OCI-LY1 (cell line): ENCODE measurements at regions not wholly inside any gene's neighbourhood (a gene's known extent, or its start where the extent isn't known, plus 50 kb on each side); places are given as distances from the start of the nearest gene placed in this dataset.

Experiments used
- H2AFZ ChIP-seq: fragments of 200-600 bp; sonication (generic), shearing (Covaris generic); 2 replicates; pipeline ENCODE4 v1.6.0; 2014; ENCODE audit warnings: antibody characterized with exemption, mild to moderate bottlenecking, low read length
- H3F3A ChIP-seq: fragments of 200-600 bp; sonication (generic), shearing (Covaris generic); 2 replicates; pipeline ENCODE4 v1.6.0; 2014; ENCODE audit warnings: mild to moderate bottlenecking, antibody characterized with exemption, low read length, moderate library complexity; ENCODE audit not compliant: insufficient read depth
- H3K27ac ChIP-seq: fragments of 200-600 bp; sonication (generic); 2 replicates; pipeline ENCODE4 v1.5.1; 2014; ENCODE audit warnings: low read length, mixed run types, mild to moderate bottlenecking, low read depth; ENCODE audit not compliant: poor library complexity, severe bottlenecking
- H3K27me3 ChIP-seq: fragments of 200-600 bp; sonication (generic); 2 replicates; pipeline ENCODE4 v1.6.0; 2014; ENCODE audit warnings: antibody characterized with exemption, mild to moderate bottlenecking, low read length, moderate library complexity; ENCODE audit not compliant: insufficient read depth
- H3K36me3 ChIP-seq: fragments of 200-600 bp; sonication (generic); 2 replicates; pipeline ENCODE4 v1.6.1; 2014; ENCODE audit warnings: mild to moderate bottlenecking, antibody characterized with exemption, low read length, moderate library complexity, mixed read lengths; ENCODE audit not compliant: insufficient read depth
- H3K4me1 ChIP-seq: fragments of 200-600 bp; sonication (generic); 2 replicates; pipeline ENCODE4 v1.5.1; 2014; ENCODE audit warnings: mild to moderate bottlenecking, low read length, moderate library complexity; ENCODE audit not compliant: insufficient read depth, severe bottlenecking
- H3K4me2 ChIP-seq: fragments of 200-600 bp; sonication (generic), shearing (Covaris generic); 2 replicates; pipeline ENCODE4 v1.6.1; 2014; ENCODE audit warnings: low read length
- H3K4me3 ChIP-seq: fragments of 200-600 bp; sonication (generic); 2 replicates; pipeline ENCODE4 v1.5.1; 2014; ENCODE audit warnings: low read length, low read depth, mild to moderate bottlenecking, mixed read lengths; ENCODE audit not compliant: poor library complexity, severe bottlenecking
- H3K79me2 ChIP-seq: fragments of 200-600 bp; shearing (Covaris generic); 2 replicates; pipeline ENCODE4 v1.6.1; 2016; ENCODE audit warnings: mixed run types, low read length, mixed read lengths; ENCODE audit not compliant: insufficient read depth
- H3K9ac ChIP-seq: fragments of 200-600 bp; sonication (generic), shearing (Covaris generic); 2 replicates; pipeline ENCODE4 v1.6.1; 2014; ENCODE audit warnings: mild to moderate bottlenecking, low read length, mixed read lengths
- H3K9me2 ChIP-seq: fragments of 200-600 bp; sonication (generic), shearing (Covaris generic); 2 replicates; pipeline ENCODE4 v1.6.1; 2014; ENCODE audit warnings: low read depth, mild to moderate bottlenecking, low read length, mixed read lengths
- H3K9me3 ChIP-seq: fragments of 200-600 bp; shearing (Covaris generic); 2 replicates; pipeline ENCODE4 v1.6.1; 2014; ENCODE audit warnings: low read length, mixed read lengths
- H4K20me1 ChIP-seq: fragments of 200-600 bp; sonication (generic), shearing (Covaris generic); 2 replicates; pipeline ENCODE4 v1.6.0; 2016; ENCODE audit warnings: mild to moderate bottlenecking, low read length; ENCODE audit not compliant: insufficient read depth
- EZH2 ChIP-seq: fragments of 200-600 bp; sonication (generic), shearing (Covaris generic); IDR thresholded peaks from 2 replicates; pipeline ENCODE4 v1.8.0; 2017; ENCODE audit warnings: borderline replicate concordance, mixed run types, mild to moderate bottlenecking, antibody characterized with exemption, low read length, moderate library complexity, mixed read lengths
- TF ChIP-seq, protein P1 (sequence below): fragments of 200-600 bp; sonication (generic), shearing (Covaris generic); IDR thresholded peaks from 2 replicates; pipeline ENCODE4 v1.5.1; 2017; ENCODE audit warnings: mild to moderate bottlenecking, antibody characterized with exemption, low read length, moderate library complexity, mixed read lengths

DNA sequence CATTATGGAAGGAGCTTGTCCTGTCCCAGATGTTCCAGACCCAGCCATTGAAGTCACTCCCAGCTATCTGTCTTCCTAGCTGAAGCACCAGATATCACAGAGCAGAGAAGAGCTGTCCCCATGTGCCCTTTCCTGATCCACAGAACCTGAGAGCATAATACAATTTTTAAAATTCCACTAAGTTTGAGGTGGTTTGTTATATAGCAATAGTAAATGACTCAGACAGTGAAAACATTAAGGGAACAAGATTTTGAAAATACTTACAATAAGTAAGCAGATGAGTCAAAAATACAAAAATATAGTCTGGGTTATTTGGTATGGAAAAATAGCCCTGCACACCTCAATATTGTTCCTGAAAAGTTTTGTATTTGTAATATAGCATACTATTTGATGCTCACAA is 85.8 kb upstream of the GLS start:
- H3K9me2 ChIP-seq = no peaks in the 10 kb centered on the region
- no peak overlapping the region for H3K27ac ChIP-seq
- no peak overlapping the region for H3K9ac ChIP-seq
- H3K4me3 ChIP-seq = no peak overlapping the region
- H4K20me1 ChIP-seq = no peaks in the 10 kb centered on the region
- no peaks in the 10 kb centered on the region for H3F3A ChIP-seq
- no peaks in the 10 kb centered on the region for H3K36me3 ChIP-seq
- no peaks in the 10 kb centered on the region for H3K27me3 ChIP-seq
- TF ChIP-seq EZH2 = no peak
- TF ChIP-seq, protein P1, sequence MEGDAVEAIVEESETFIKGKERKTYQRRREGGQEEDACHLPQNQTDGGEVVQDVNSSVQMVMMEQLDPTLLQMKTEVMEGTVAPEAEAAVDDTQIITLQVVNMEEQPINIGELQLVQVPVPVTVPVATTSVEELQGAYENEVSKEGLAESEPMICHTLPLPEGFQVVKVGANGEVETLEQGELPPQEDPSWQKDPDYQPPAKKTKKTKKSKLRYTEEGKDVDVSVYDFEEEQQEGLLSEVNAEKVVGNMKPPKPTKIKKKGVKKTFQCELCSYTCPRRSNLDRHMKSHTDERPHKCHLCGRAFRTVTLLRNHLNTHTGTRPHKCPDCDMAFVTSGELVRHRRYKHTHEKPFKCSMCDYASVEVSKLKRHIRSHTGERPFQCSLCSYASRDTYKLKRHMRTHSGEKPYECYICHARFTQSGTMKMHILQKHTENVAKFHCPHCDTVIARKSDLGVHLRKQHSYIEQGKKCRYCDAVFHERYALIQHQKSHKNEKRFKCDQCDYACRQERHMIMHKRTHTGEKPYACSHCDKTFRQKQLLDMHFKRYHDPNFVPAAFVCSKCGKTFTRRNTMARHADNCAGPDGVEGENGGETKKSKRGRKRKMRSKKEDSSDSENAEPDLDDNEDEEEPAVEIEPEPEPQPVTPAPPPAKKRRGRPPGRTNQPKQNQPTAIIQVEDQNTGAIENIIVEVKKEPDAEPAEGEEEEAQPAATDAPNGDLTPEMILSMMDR = no peak
- no peaks in the 10 kb centered on the region for H3K4me1 ChIP-seq
- H3K4me2 ChIP-seq = no peak overlapping the region
- H2AFZ ChIP-seq = no peak overlapping the region
- H3K79me2 ChIP-seq = no peaks in the 10 kb centered on the region
- H3K9me3 ChIP-seq = no peaks in the 10 kb centered on the region

DNA sequence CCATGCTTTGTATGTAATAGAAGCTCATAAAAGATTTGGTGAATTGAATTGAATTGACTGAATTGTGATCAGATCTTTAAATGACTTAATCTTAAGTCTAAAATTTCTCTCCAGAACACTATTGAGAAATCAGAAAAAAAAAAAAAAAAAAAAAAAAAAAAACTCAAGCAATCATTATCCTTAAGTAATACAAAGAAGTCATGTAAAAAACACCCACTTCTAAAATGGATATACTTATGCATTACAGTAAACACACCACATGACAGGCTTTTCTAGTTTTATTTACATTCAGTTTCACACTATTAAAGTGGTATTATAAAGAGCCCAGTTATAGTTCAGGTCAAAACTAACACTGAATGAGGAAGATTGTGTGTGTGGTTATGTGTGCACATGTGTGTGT is 84.9 kb upstream of the GLS start:
- Histone ChIP-seq H3K9ac (no peak overlapping the region), H3K27ac (no peak overlapping the region), H3K79me2 (no peaks in the 10 kb centered on the region), H3K4me3 (no peak overlapping the region), H3F3A (no peaks in the 10 kb centered on the region), H3K9me2 (no peaks in the 10 kb centered on the region), H3K4me1 (no peaks in the 10 kb centered on the region), H4K20me1 (no peaks in the 10 kb centered on the region), H3K27me3 (no peaks in the 10 kb centered on the region), H3K9me3 (no peaks in the 10 kb centered on the region), H3K4me2 (no peak overlapping the region), H2AFZ (no peak overlapping the region), H3K36me3 (no peaks in the 10 kb centered on the region)
- TF ChIP-seq EZH2 = no peak
- TF ChIP-seq, protein P1 = no peak

DNA sequence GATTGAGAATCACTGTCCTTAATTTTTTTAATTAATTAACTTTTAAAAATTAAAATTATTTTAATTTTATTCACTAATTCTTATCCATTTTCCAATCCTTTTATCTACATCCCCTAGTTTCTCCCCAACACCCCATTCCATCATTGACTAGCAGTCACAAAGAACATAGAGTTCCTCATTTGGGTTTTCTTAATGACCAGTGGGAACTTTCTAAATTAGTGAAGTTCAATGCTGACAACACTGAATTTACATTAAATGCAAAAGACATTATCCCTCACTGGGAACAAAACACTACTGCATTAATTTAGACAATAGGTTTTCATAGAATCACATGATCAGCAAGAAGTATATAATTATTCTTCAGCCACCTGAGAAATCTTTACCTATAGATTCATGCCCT is 80.6 kb upstream of the GLS start:
- Histone ChIP-seq H3F3A (no peaks in the 10 kb centered on the region), H3K27me3 (no peaks in the 10 kb centered on the region), H3K4me1 (no peaks in the 10 kb centered on the region), H3K36me3 (no peaks in the 10 kb centered on the region), H3K9ac (no peak overlapping the region), H3K4me2 (no peak overlapping the region), H3K9me2 (no peaks in the 10 kb centered on the region), H3K79me2 (no peaks in the 10 kb centered on the region), H3K27ac (no peak overlapping the region), H2AFZ (no peak overlapping the region), H3K9me3 (no peaks in the 10 kb centered on the region), H3K4me3 (no peak overlapping the region), H4K20me1 (no peaks in the 10 kb centered on the region)
- TF ChIP-seq EZH2 = no peak
- TF ChIP-seq, protein P1 = no peak
